ENCODE measurements at regions not wholly inside any gene's neighbourhood (a gene's known extent, or its start where the extent isn't known, plus 50 kb on each side); places are given as distances from the start of the nearest gene placed in this dataset.

- DNase-seq (ENCODE audit: extremely low spot score) = no peak
- TF ChIP-seq CTCF (IDR thresholded peaks at IDR 0.05; ENCODE audit: control extremely low read depth, extremely low read depth, low read depth, missing control alignments) = no peak
- ChIA-PET POLR2A (no interaction called here), CTCF (interaction anchor here (0.9 kb wide), 1 partner anchor 13 kb away, joined by 3 read pairs; no protein-coding TSS in a partner anchor)
Observed at GRCh38 chr6:8182902-8183665, 80.7 kb upstream of the EEF1E1 start.

GRCh38 chr6:8181951-8182845 is 79.8 kb upstream of the EEF1E1 start:
- no peak for TF ChIP-seq CTCF (IDR thresholded peaks at IDR 0.05; ENCODE audit: control extremely low read depth, extremely low read depth, low read depth, missing control alignments)
- no peak for DNase-seq (ENCODE audit: extremely low spot score)
- CTCF ChIA-PET = interaction anchor here (0.9 kb wide), 1 partner anchor 14 kb away, joined by 3 read pairs; no protein-coding TSS in a partner anchor
- POLR2A ChIA-PET = no interaction called here

GRCh38 chr6:8181160-8181881 is 79.0 kb upstream of the EEF1E1 start:
- TF ChIP-seq CTCF (IDR thresholded peaks at IDR 0.05; ENCODE audit: control extremely low read depth, extremely low read depth, low read depth, missing control alignments) = no peak
- POLR2A ChIA-PET = no interaction called here
- no peak for DNase-seq (ENCODE audit: extremely low spot score)
- CTCF ChIA-PET = interaction anchor here (1.0 to 1.4 kb wide), 4 partner anchors 8 to 50 kb away, joined by 3 to 4 read pairs (median 3); no protein-coding TSS in a partner anchor

GRCh38 chr6:8180327-8181159 is 78.2 kb upstream of the EEF1E1 start:
- TF ChIP-seq CTCF (IDR thresholded peaks at IDR 0.05; ENCODE audit: control extremely low read depth, extremely low read depth, low read depth, missing control alignments) = no peak
- ChIA-PET POLR2A (no interaction called here), CTCF (interaction anchor here (1.0 to 1.4 kb wide), 4 partner anchors 9 to 49 kb away, joined by 3 to 4 read pairs (median 3); no protein-coding TSS in a partner anchor)
- DNase-seq (ENCODE audit: extremely low spot score) = no peak

- CTCF ChIA-PET = no interaction called here
- no peak for DNase-seq (ENCODE audit: extremely low spot score)
Observed at GRCh38 chr6:8177721-8178120, 75.4 kb upstream of the EEF1E1 start.

More at GRCh38 chr6:8177721-8178120, 75.4 kb upstream of the EEF1E1 start:
- TF ChIP-seq CTCF (IDR thresholded peaks at IDR 0.05; ENCODE audit: control extremely low read depth, extremely low read depth, low read depth, missing control alignments) = no peak
- POLR2A ChIA-PET = no interaction called here
